ENCODE measurements at regions not wholly inside any gene's neighbourhood (a gene's known extent, or its start where the extent isn't known, plus 50 kb on each side); places are given as distances from the start of the nearest gene placed in this dataset.

DNA sequence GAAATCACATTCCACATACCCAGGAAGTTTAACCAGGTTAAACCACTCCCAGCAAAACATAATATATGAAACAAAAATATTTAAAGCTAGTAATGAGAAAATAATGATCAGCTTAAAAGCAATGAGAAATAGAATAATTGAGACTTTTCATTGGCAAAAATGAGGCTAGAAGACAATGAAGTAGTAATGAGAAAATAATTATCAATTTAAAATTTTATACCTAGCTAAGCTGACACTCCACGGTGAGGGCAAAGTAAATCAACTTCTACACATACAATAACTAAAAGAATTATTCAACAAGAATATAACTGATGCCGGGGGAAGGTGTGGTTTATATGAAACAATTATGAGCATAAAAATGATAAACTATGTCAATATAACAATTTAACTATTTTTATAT is 82.2 kb upstream of the TES start:
- Histone ChIP-seq H3K36me3 (ENCODE audit: low read depth, low read length) (no peaks in the 10 kb centered on the region), H3F3A (ENCODE audit: low read length, unreplicated experiment) (no peaks in the 10 kb centered on the region), H3K27ac (ENCODE audit: low read length) (no peak overlapping the region), H3K4me3 (ENCODE audit: low read length) (no peak overlapping the region), H3K9me3 (ENCODE audit: low read length) (no peaks in the 10 kb centered on the region), H3K9ac (ENCODE audit: low read length) (no peak overlapping the region), H3K27me3 (ENCODE audit: low read length) (no peaks in the 10 kb centered on the region), H4K20me1 (ENCODE audit: low read length) (no peaks in the 10 kb centered on the region), H2AFZ (ENCODE audit: low read length) (no peak overlapping the region), H3K4me2 (ENCODE audit: low read length) (no peak overlapping the region), H3K4me1 (ENCODE audit: insufficient read depth, low read length) (no peaks in the 10 kb centered on the region), H3K9me2 (replicated peaks; ENCODE audit: low read length) (no peaks in the 10 kb centered on the region), H3K79me2 (ENCODE audit: low read length) (no peaks in the 10 kb centered on the region)
- TF ChIP-seq EZH2 (IDR thresholded peaks at IDR 0.05; ENCODE audit: low read length, unreplicated experiment), result no peak
- TF ChIP-seq, protein P1, sequence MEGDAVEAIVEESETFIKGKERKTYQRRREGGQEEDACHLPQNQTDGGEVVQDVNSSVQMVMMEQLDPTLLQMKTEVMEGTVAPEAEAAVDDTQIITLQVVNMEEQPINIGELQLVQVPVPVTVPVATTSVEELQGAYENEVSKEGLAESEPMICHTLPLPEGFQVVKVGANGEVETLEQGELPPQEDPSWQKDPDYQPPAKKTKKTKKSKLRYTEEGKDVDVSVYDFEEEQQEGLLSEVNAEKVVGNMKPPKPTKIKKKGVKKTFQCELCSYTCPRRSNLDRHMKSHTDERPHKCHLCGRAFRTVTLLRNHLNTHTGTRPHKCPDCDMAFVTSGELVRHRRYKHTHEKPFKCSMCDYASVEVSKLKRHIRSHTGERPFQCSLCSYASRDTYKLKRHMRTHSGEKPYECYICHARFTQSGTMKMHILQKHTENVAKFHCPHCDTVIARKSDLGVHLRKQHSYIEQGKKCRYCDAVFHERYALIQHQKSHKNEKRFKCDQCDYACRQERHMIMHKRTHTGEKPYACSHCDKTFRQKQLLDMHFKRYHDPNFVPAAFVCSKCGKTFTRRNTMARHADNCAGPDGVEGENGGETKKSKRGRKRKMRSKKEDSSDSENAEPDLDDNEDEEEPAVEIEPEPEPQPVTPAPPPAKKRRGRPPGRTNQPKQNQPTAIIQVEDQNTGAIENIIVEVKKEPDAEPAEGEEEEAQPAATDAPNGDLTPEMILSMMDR (conservative IDR thresholded peaks at IDR 0.05; ENCODE audit: low read depth, low read length), result no peak
- no peak for TF ChIP-seq EZH2phosphoT487 (IDR thresholded peaks at IDR 0.05; ENCODE audit: borderline replicate concordance, low read length)
- DNase-seq (no peak), ATAC-seq (no peak)
- CTCF ChIA-PET, result interaction anchor here (0.6 kb wide), 1 partner anchor 31 kb away, joined by 6 read pairs; no protein-coding TSS in a partner anchor
- intact Hi-C loops (cut with micrococcal nuclease), result no loop called here
- BruUV-seq (replicated peaks), result no TSS peak
- POLR2A ChIA-PET (ENCODE audit: unreplicated experiment), result no interaction called here

DNA sequence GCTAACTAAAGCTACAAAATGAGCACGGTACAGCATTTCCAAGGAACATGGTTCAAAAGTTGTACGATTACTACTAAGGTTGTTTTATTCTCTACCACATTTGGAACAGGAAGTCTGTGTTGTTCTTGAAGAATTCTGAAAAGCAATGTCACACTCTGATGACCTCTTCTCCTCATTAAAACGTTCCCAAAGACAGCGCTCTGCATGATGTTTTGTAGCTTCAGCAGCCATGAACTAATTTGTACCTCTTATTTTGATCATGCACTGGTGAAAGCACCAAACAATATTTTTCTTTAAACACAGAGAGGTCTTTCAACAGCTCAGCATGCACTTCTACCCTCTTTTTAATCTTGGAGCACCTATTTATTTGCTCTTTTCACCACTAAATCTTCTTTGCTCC is 75.0 kb upstream of the TES start:
- no peaks in the 10 kb centered on the region for H3K27me3 ChIP-seq (ENCODE audit: low read length)
- no peaks in the 10 kb centered on the region for H3K79me2 ChIP-seq (ENCODE audit: low read length)
- H3K4me1 ChIP-seq (ENCODE audit: insufficient read depth, low read length), result peaks cover 14% of the 10 kb centered on the region
- intact Hi-C loops (cut with micrococcal nuclease), result no loop called here
- H3K27ac ChIP-seq (ENCODE audit: low read length), result no peak overlapping the region
- H3K4me3 ChIP-seq (ENCODE audit: low read length), result no peak overlapping the region
- ChIA-PET POLR2A (ENCODE audit: unreplicated experiment) (no interaction called here), CTCF (no interaction called here)
- BruUV-seq (replicated peaks), result no TSS peak
- DNase-seq (no peak), ATAC-seq (no peak)
- no peaks in the 10 kb centered on the region for H3K9me3 ChIP-seq (ENCODE audit: low read length)
- H3K9ac ChIP-seq (ENCODE audit: low read length), result no peak overlapping the region
- no peaks in the 10 kb centered on the region for H3F3A ChIP-seq (ENCODE audit: low read length, unreplicated experiment)
- no peaks in the 10 kb centered on the region for H4K20me1 ChIP-seq (ENCODE audit: low read length)
- no peaks in the 10 kb centered on the region for H3K36me3 ChIP-seq (ENCODE audit: low read depth, low read length)
- no peak overlapping the region for H2AFZ ChIP-seq (ENCODE audit: low read length)
- H3K9me2 ChIP-seq (replicated peaks; ENCODE audit: low read length), result no peaks in the 10 kb centered on the region
- no peak for TF ChIP-seq EZH2 (IDR thresholded peaks at IDR 0.05; ENCODE audit: low read length, unreplicated experiment)
- no peak for TF ChIP-seq EZH2phosphoT487 (IDR thresholded peaks at IDR 0.05; ENCODE audit: borderline replicate concordance, low read length)
- TF ChIP-seq, protein P1 (conservative IDR thresholded peaks at IDR 0.05; ENCODE audit: low read depth, low read length), result no peak
- no peak overlapping the region for H3K4me2 ChIP-seq (ENCODE audit: low read length)

DNA sequence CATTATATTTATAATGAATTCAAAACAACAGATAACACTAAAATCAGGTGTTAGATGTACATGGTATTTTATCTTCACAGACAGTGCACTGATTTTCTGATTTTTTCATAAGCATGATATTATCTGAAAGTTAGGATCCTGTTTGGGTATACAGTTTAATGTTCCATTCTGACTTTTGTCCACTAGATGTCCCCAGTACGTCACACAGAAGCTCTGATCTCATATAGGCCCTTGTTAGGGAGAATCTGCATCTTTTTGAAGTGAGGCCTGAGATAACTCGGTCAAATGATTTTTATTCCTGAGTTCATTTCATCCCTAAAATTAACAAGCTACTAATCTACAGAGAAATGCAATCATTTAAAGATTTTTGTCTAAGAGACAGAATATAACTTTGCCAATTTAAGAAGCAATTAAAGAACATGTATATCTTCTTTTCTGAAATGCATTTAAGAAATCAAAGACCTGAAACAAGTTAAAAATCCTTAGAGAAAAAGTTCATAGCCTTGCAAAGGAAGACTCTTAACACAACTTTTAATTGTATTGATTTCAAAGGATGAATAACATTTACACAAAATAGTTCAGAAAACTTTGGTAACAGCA is 72.0 kb upstream of the TES start:
- H3K27me3 ChIP-seq (ENCODE audit: low read length), result no peaks in the 10 kb centered on the region
- H3K4me1 ChIP-seq (ENCODE audit: insufficient read depth, low read length), result peaks cover 14% of the 10 kb centered on the region
- no peak overlapping the region for H3K4me3 ChIP-seq (ENCODE audit: low read length)
- TF ChIP-seq, protein P1 (conservative IDR thresholded peaks at IDR 0.05; ENCODE audit: low read depth, low read length), result peak; percentile 92
- no peak for TF ChIP-seq EZH2 (IDR thresholded peaks at IDR 0.05; ENCODE audit: low read length, unreplicated experiment)
- no peaks in the 10 kb centered on the region for H3K9me3 ChIP-seq (ENCODE audit: low read length)
- no peaks in the 10 kb centered on the region for H4K20me1 ChIP-seq (ENCODE audit: low read length)
- ChIA-PET POLR2A (ENCODE audit: unreplicated experiment) (interaction anchor here (0.6 kb wide), 1 partner anchor 80 kb away, joined by 7 read pairs; no protein-coding TSS in a partner anchor), CTCF (interaction anchor here (1.2 to 1.5 kb wide), 2 partner anchors 34 to 42 kb away, joined by 4 to 8 read pairs; no protein-coding TSS in a partner anchor)
- no TSS peak for BruUV-seq (replicated peaks)
- no peaks in the 10 kb centered on the region for H3K79me2 ChIP-seq (ENCODE audit: low read length)
- H3F3A ChIP-seq (ENCODE audit: low read length, unreplicated experiment), result no peaks in the 10 kb centered on the region
- no peaks in the 10 kb centered on the region for H3K9me2 ChIP-seq (replicated peaks; ENCODE audit: low read length)
- intact Hi-C loops (cut with micrococcal nuclease), result loop anchor here (1.0 to 2.0 kb wide), 5 partner anchors 24 to 450 kb away; partner anchors contain the start of gene TES
- peak overlapping the region; percentile 21; the same call in 1 of the 2 replicates for H3K27ac ChIP-seq (ENCODE audit: low read length)
- H3K36me3 ChIP-seq (ENCODE audit: low read depth, low read length), result no peaks in the 10 kb centered on the region
- DNase-seq, result peak; percentile 82
- H3K9ac ChIP-seq (ENCODE audit: low read length), result peak overlapping the region; percentile 22
- peak overlapping the region; percentile 76 for H2AFZ ChIP-seq (ENCODE audit: low read length)
- H3K4me2 ChIP-seq (ENCODE audit: low read length), result peak overlapping the region; percentile 30
- ATAC-seq, result peak; percentile 87
